Breast epithelium (tissue), 3 donors: ENCODE measurements at regions not wholly inside any gene's neighbourhood (a gene's known extent, or its start where the extent isn't known, plus 50 kb on each side); places are given as distances from the start of the nearest gene placed in this dataset.

Experiments used
- POLR2A ChIP-seq: fragments of 450-650 bp; IDR thresholded peaks from one replicate; pipeline ENCODE4 v1.6.1; 2016; ENCODE audit warnings: antibody characterized with exemption, mild to moderate bottlenecking, moderate library complexity
- TF ChIP-seq, protein P1 (sequence below), 3 donors: fragments of 450-650 bp; IDR thresholded peaks; one replicate each; pipeline ENCODE4 v1.5.1; 2016 to 2017; ENCODE audit warnings: antibody characterized with exemption in 3 of 3, mild to moderate bottlenecking in 3 of 3, moderate library complexity in 3 of 3

DNA sequence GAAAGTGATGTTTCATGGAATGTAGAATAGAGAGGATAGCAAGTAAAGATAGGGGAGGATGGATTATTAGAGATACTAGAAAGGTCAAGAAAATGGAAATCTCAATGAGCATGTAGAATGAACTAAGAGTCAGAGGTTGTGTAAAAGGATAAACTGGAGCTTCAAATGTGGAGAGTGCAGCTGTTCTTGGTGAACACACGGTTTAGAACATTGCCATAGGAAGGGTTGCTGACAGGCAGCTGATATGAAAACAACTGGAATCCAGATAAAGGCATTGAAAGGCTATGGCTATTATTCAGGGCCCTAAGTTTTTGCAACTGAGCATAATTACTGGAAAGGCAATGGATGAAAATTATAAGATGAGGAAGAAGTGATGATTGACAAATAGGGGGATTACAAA, 239.6 kb upstream of the VEGFC start:
- TF ChIP-seq, protein P1, sequence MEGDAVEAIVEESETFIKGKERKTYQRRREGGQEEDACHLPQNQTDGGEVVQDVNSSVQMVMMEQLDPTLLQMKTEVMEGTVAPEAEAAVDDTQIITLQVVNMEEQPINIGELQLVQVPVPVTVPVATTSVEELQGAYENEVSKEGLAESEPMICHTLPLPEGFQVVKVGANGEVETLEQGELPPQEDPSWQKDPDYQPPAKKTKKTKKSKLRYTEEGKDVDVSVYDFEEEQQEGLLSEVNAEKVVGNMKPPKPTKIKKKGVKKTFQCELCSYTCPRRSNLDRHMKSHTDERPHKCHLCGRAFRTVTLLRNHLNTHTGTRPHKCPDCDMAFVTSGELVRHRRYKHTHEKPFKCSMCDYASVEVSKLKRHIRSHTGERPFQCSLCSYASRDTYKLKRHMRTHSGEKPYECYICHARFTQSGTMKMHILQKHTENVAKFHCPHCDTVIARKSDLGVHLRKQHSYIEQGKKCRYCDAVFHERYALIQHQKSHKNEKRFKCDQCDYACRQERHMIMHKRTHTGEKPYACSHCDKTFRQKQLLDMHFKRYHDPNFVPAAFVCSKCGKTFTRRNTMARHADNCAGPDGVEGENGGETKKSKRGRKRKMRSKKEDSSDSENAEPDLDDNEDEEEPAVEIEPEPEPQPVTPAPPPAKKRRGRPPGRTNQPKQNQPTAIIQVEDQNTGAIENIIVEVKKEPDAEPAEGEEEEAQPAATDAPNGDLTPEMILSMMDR (IDR thresholded peaks at IDR 0.05): no peak
- TF ChIP-seq POLR2A: no peak
